ENCODE measurements at regions not wholly inside any gene's neighbourhood (a gene's known extent, or its start where the extent isn't known, plus 50 kb on each side); places are given as distances from the start of the nearest gene placed in this dataset.
"Not testable (repeated sequence)": the region's sequence is repeated elsewhere in the genome, so short reads cannot be mapped to it uniquely, and the experiment has no call there.

DNA sequence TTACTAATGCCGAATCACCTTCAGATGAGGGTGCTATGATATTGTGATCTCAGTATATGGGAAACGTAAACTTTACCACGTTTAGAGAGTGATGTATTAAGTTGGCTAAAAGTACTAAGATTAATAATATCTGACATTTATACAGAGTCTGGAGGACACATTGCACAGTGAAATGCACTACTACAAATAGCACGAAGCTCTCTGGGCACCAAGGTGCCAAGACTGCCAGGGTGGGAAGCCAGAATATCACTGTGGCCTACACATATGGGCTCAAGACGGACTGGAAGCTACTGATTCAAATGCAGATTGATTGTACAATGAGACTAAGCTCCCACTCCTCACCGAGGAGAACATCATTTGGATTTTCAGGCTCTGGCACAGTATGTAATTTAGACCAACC is 113.3 kb upstream of the LIPC start:
- H3K27me3 ChIP-seq: no peaks in the 10 kb centered on the region
- no peak overlapping the region for H3K4me3 ChIP-seq
- H3K36me3 ChIP-seq: no peaks in the 10 kb centered on the region
- 86 to 96% methylated on average over 6 of the region's 6 CpGs for WGBS, 2 donors
- no peak for ATAC-seq (ENCODE audit: low FRiP score in 2 of 2)
- no peak overlapping the region for H3K27ac ChIP-seq
- H3K4me1 ChIP-seq: peaks cover 0 to 2% (median 0%) of the 10 kb centered on the region in 4 donors
- H3K9me3 ChIP-seq: no peaks in the 10 kb centered on the region
- no peak for DNase-seq
- TF ChIP-seq EP300 (IDR thresholded peaks at IDR 0.05): no peak
- TF ChIP-seq POLR2AphosphoS5 (IDR thresholded peaks at IDR 0.05): no peak
- no peak for TF ChIP-seq POLR2A (IDR thresholded peaks at IDR 0.05)
- TF ChIP-seq, protein P1, sequence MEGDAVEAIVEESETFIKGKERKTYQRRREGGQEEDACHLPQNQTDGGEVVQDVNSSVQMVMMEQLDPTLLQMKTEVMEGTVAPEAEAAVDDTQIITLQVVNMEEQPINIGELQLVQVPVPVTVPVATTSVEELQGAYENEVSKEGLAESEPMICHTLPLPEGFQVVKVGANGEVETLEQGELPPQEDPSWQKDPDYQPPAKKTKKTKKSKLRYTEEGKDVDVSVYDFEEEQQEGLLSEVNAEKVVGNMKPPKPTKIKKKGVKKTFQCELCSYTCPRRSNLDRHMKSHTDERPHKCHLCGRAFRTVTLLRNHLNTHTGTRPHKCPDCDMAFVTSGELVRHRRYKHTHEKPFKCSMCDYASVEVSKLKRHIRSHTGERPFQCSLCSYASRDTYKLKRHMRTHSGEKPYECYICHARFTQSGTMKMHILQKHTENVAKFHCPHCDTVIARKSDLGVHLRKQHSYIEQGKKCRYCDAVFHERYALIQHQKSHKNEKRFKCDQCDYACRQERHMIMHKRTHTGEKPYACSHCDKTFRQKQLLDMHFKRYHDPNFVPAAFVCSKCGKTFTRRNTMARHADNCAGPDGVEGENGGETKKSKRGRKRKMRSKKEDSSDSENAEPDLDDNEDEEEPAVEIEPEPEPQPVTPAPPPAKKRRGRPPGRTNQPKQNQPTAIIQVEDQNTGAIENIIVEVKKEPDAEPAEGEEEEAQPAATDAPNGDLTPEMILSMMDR (IDR thresholded peaks at IDR 0.05): no peak

DNA sequence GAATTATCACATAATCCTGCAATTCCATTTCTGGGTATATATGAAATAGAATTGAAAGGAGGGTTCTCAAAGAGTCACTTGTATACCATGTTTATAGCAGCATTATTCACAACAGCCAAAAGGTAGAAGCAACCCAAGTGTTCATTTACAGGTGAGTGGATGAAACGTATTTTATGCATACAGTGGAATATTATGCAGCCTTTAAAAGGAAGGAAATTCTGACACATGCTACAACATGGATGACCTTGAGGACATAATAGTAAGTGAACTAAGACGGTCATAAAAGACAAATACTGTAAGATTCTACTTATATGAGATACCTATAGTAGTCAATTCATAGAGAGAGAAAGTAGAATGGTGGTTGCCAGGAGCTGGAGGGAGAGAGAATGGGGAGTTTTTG is 110.8 kb upstream of the LIPC start:
- Histone ChIP-seq H3K36me3 (no peaks in the 10 kb centered on the region), H3K27ac (no peak overlapping the region), H3K9me3 (no peaks in the 10 kb centered on the region), H3K27me3 (no peaks in the 10 kb centered on the region), H3K4me3 (no peak overlapping the region), H3K4me1 (no peaks in the 10 kb centered on the region)
- TF ChIP-seq EP300 (IDR thresholded peaks at IDR 0.05): no peak
- ATAC-seq (ENCODE audit: low FRiP score in 2 of 2) (no peak), DNase-seq (no peak)
- 93 to 98% methylated on average over 2 of the region's 2 CpGs for WGBS, 2 donors

DNA sequence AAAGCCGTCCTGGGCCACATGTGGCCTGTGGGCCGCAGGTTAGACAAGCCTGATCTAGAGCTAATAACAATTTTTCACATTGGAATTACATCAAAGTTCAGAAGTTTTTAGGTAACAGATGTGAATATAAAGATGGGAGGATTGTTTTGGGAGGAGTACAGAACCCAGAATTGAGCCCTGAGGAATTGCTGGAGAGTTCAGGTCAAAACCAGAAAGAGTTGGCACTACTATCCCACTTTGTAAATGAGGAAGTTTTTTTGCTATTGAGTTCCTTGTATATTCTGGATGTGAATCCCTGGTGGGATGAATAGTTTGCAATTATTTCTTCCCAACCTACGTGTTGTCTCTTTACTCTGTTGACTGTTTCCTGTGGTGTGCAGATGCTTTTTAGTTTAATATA is 109.5 kb upstream of the LIPC start:
- WGBS, 2 donors: 88% methylated on average over 3 of the region's 3 CpGs

DNA sequence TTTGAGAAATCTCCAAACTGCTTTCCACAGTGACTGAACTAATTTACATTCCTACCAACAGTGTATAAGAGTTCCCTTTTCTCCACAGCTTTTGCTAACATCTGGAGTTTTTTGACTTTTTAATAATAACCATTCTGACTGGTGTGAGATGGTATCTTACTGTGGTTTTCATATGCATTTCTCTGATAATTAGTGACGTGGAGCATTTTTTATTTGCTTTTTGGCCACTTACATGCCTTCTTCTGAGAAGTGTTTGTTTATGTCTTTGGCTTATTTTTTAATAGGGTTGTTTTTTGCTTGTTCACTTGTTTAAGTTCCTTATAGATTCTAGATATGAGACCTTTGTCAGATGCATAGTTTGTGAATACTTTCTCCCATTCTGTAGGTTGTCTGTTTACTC is 108.5 kb upstream of the LIPC start:
- WGBS, 2 donors: 30 to 37% methylated on average over 1 of the region's 1 CpG
- H3K27me3 ChIP-seq; DNase-seq; ATAC-seq (ENCODE audit: low FRiP score in 2 of 2); H3K27ac ChIP-seq; H3K4me3 ChIP-seq; H3K36me3 ChIP-seq; H3K9me3 ChIP-seq; H3K4me1 ChIP-seq: not testable (repeated sequence)

More for the DNA sequence above, 109.5 kb upstream of the LIPC start:
- TF ChIP-seq POLR2AphosphoS5 (IDR thresholded peaks at IDR 0.05) (no peak), POLR2A (IDR thresholded peaks at IDR 0.05) (no peak), EP300 (IDR thresholded peaks at IDR 0.05) (no peak)
- TF ChIP-seq, protein P1 (IDR thresholded peaks at IDR 0.05): no peak
- Histone ChIP-seq H3K36me3 (no peaks in the 10 kb centered on the region), H3K4me3 (no peak overlapping the region), H3K4me1 (no peaks in the 10 kb centered on the region), H3K27me3 (no peaks in the 10 kb centered on the region), H3K27ac (no peak overlapping the region), H3K9me3 (no peaks in the 10 kb centered on the region)
- no peak for DNase-seq
- no peak for ATAC-seq (ENCODE audit: low FRiP score in 2 of 2)

DNA sequence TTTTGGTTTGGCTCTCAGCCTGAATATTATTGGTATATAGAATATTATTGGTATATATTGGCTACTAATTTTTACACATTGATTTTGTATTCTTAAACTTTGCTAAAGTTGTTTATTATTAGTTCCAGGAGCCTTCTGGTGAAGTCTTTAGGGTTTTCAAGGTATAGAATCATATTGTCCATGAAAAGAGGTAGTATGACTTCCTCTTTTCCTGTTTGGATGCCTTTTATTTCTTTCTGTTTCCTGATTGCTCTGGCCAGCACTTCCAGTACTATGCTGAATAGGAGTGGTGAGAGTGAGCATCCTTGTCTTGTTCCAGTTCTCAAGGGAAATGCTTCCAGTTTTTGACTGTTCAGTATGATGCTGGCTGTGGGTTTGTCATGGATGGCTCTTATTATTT is 107.3 kb upstream of the LIPC start:
- Histone ChIP-seq H3K27ac (no peak overlapping the region), H3K4me1 (no peaks in the 10 kb centered on the region), H3K4me3 (no peak overlapping the region), H3K9me3 (peaks cover 0 to 4% (median 1%) of the 10 kb centered on the region in 4 donors), H3K36me3 (no peaks in the 10 kb centered on the region), H3K27me3 (no peaks in the 10 kb centered on the region)
- ATAC-seq (ENCODE audit: low FRiP score in 2 of 2): no peak
- DNase-seq: no peak
- TF ChIP-seq POLR2AphosphoS5 (IDR thresholded peaks at IDR 0.05) (no peak), POLR2A (IDR thresholded peaks at IDR 0.05) (no peak), EP300 (IDR thresholded peaks at IDR 0.05) (no peak)
- TF ChIP-seq, protein P1 (IDR thresholded peaks at IDR 0.05): no peak

DNA sequence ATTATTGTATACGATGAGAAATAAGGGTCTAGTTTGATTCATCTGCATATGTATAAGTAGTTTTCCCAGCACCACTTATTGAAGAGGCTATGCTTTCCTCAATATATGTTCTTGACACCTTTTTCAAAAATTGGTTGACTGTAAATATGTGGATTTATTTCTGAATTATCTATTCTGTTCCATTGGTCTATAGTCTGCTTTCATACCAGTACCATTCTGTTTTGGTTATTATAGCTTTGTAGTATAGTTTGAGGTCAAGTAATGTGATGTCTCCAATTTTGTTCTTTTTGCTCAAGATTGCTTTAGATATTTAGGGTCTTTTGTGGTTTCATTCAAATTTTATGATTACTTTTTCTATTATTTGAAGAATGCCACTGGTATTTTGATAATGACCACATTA is 103.8 kb upstream of the LIPC start:
- H3K27ac ChIP-seq: no peak overlapping the region
- 96 to 100% methylated on average over 1 of the region's 1 CpG for WGBS, 2 donors
- no peak for DNase-seq
- H3K4me1 ChIP-seq: peaks cover 29 to 34% (median 32%) of the 10 kb centered on the region in 4 donors
- peaks cover 0 to 4% (median 1%) of the 10 kb centered on the region in 4 donors for H3K9me3 ChIP-seq
- no peaks in the 10 kb centered on the region for H3K36me3 ChIP-seq
- TF ChIP-seq EP300 (IDR thresholded peaks at IDR 0.05) (no peak), POLR2AphosphoS5 (IDR thresholded peaks at IDR 0.05) (no peak), POLR2A (IDR thresholded peaks at IDR 0.05) (no peak)
- TF ChIP-seq, protein P1 (IDR thresholded peaks at IDR 0.05): no peak
- no peak for ATAC-seq (ENCODE audit: low FRiP score in 2 of 2)
- H3K4me3 ChIP-seq: no peak overlapping the region
- no peaks in the 10 kb centered on the region for H3K27me3 ChIP-seq

Data from upper lobe of left lung (tissue), 6 donors.